ENCODE measurements at regions not wholly inside any gene's neighbourhood (a gene's known extent, or its start where the extent isn't known, plus 50 kb on each side); places are given as distances from the start of the nearest gene placed in this dataset.

DNA sequence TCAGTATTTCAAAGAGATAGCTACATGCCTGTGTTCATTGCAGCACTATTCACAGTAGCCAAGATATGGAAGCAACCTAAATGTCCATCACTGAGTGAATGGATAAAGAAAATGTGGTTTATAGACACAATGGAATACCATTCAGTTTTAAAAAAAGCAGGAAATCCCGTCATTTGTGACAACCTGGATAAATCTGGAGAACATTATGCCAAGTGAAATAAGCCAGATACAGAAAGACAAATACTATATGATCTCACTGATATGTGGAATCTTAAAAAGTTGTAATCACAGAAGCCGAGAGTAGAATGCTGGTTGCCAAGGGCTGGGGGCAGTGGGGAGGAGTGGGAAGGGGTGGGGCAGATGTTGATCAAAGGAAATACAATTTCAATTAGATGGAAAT is 235.8 kb upstream of the IGFBP3 start:
- FAIRE-seq, result no peak
- Histone ChIP-seq H3K18ac (ENCODE audit: extremely low read depth, low read length) (no peak overlapping the region), H3K9ac (replicated peaks in 1 of 4; ENCODE audit: extremely low read depth in 1 of 4, low read depth in 3 of 4, low read length in 3 of 4) (no peak overlapping the region), H3K79me2 (ENCODE audit: control insufficient read depth in 1 of 2, insufficient read depth in 2 of 2, low read length in 2 of 2) (no peaks in the 10 kb centered on the region), H3K4me2 (ENCODE audit: insufficient read depth in 1 of 2, low read depth in 2 of 2, low read length in 2 of 2) (no peak overlapping the region), H3K4me3 (ENCODE audit: extremely low read depth in 1 of 4, insufficient read depth in 2 of 4, low read depth in 3 of 4, low read length in 4 of 4) (no peak overlapping the region), H3K23me2 (ENCODE audit: low read depth, low read length) (no peaks in the 10 kb centered on the region), H2BK5ac (ENCODE audit: low read depth, low read length) (no peak overlapping the region), H3K27me3 (replicated peaks in 1 of 4; ENCODE audit: control insufficient read depth in 3 of 4, extremely low read depth in 1 of 4, insufficient read depth in 3 of 4, low read length in 3 of 4) (no peaks in the 10 kb centered on the region), H2BK15ac (ENCODE audit: low read length) (no peak overlapping the region), H3K27ac (ENCODE audit: low read depth, low read length) (no peak overlapping the region), H2BK12ac (ENCODE audit: low read depth, low read length) (no peak overlapping the region), H2BK20ac (ENCODE audit: low read length) (no peak overlapping the region), H2AK5ac (ENCODE audit: low read depth, low read length) (no peak overlapping the region), H3K14ac (ENCODE audit: insufficient read length) (no peak overlapping the region), H2AFZ (ENCODE audit: low read length) (no peak overlapping the region), H3K9me3 (ENCODE audit: insufficient read depth in 2 of 2, low read depth in 1 of 2, low read length in 1 of 2) (no peaks in the 10 kb centered on the region), H2BK120ac (replicated peaks; ENCODE audit: low read depth, low read length) (no peak overlapping the region), H4K8ac (ENCODE audit: extremely low read depth, insufficient read depth, low read length) (no peak overlapping the region), H3K56ac (replicated peaks; ENCODE audit: insufficient read length, low read depth, low read length) (no peak overlapping the region), H3K4ac (replicated peaks; ENCODE audit: insufficient read length, low read depth, low read length) (no peak overlapping the region), H4K5ac (ENCODE audit: insufficient read length, low read depth, low read length) (no peak overlapping the region), H3K23ac (ENCODE audit: insufficient read length) (no peak overlapping the region), H3K4me1 (replicated peaks in 1 of 4; ENCODE audit: control insufficient read depth in 3 of 4, insufficient read depth in 4 of 4, low read length in 3 of 4) (no peaks in the 10 kb centered on the region), H4K20me1 (replicated peaks in 1 of 2; ENCODE audit: control insufficient read depth in 1 of 2, insufficient read depth in 2 of 2, low read length in 2 of 2) (no peaks in the 10 kb centered on the region), H4K91ac (replicated peaks; ENCODE audit: insufficient read length, low read length) (no peak overlapping the region), H3K36me3 (ENCODE audit: control insufficient read depth in 2 of 4, insufficient read depth in 4 of 4, low read length in 3 of 4) (no peaks in the 10 kb centered on the region), H3K79me1 (ENCODE audit: low read depth, low read length) (no peaks in the 10 kb centered on the region)
- 66% methylated on average over 2 of the region's 2 CpGs; no CpG with 5 or more reads in 1 of the 2 experiments for WGBS, 2 experiments (ENCODE audit: extremely low coverage in 1 of 2, insufficient coverage in 1 of 2, insufficient read length in 1 of 2, insufficient replicate concordance in 2 of 2, low coverage in 1 of 2, low lambda C conversion rate in 2 of 2, missing lambda C conversion rate in 1 of 2)
- DNase-seq (ENCODE audit: low read depth in 1 of 2, low spot score in 2 of 2), result no peak
- ChIA-PET POLR2A (ENCODE audit: partially characterized antibody) (no interaction called here), CTCF (ENCODE audit: partially characterized antibody) (interaction anchor here (1.2 to 3.4 kb wide), 3 partner anchors 55 to 234 kb away, joined by 3 to 12 read pairs (median 3); no protein-coding TSS in a partner anchor)
- no peak for TF ChIP-seq CHD1 (IDR thresholded peaks at IDR 0.05; ENCODE audit: low read depth, low read length)
- TF ChIP-seq CREB1 (IDR thresholded peaks at IDR 0.05), result no peak
- TF ChIP-seq MAFK (IDR thresholded peaks at IDR 0.05; ENCODE audit: low read depth, low read length), result no peak
- TF ChIP-seq BRCA1 (IDR thresholded peaks at IDR 0.05; ENCODE audit: low read depth, low read length), result no peak
- no peak for TF ChIP-seq TCF12 (IDR thresholded peaks at IDR 0.05; ENCODE audit: low read depth, low read length)
- no peak for TF ChIP-seq NRF1 (IDR thresholded peaks at IDR 0.05; ENCODE audit: low read depth, low read length)
- TF ChIP-seq SP2 (IDR thresholded peaks at IDR 0.05; ENCODE audit: low read length), result no peak
- no peak for TF ChIP-seq POLR2AphosphoS5 (IDR thresholded peaks at IDR 0.05; ENCODE audit: low read depth, low read length)
- no peak for TF ChIP-seq POU5F1 (IDR thresholded peaks at IDR 0.05; ENCODE audit: low read depth, low read length)
- no peak for TF ChIP-seq TEAD4 (IDR thresholded peaks at IDR 0.05; ENCODE audit: low read depth, low read length)
- no peak for TF ChIP-seq YY1 (IDR thresholded peaks at IDR 0.05; ENCODE audit: low read depth, low read length)
- TF ChIP-seq, protein P1, sequence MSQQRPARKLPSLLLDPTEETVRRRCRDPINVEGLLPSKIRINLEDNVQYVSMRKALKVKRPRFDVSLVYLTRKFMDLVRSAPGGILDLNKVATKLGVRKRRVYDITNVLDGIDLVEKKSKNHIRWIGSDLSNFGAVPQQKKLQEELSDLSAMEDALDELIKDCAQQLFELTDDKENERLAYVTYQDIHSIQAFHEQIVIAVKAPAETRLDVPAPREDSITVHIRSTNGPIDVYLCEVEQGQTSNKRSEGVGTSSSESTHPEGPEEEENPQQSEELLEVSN (IDR thresholded peaks at IDR 0.05), result no peak
- TF ChIP-seq, protein P2, sequence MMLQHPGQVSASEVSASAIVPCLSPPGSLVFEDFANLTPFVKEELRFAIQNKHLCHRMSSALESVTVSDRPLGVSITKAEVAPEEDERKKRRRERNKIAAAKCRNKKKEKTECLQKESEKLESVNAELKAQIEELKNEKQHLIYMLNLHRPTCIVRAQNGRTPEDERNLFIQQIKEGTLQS (IDR thresholded peaks at IDR 0.05; ENCODE audit: insufficient read depth, low read depth, low read length), result no peak
- TF ChIP-seq SIRT6 (IDR thresholded peaks at IDR 0.05; ENCODE audit: low read length), result no peak
- no peak for TF ChIP-seq EZH2 (IDR thresholded peaks at IDR 0.05; ENCODE audit: low read depth, low read length, severe bottlenecking)

Data from H1 (cell line).